SK-N-SH treated with all-trans-retinoic acid at 6 μM for 48 hours (cell line): ENCODE measurements at regions not wholly inside any gene's neighbourhood (a gene's known extent, or its start where the extent isn't known, plus 50 kb on each side); places are given as distances from the start of the nearest gene placed in this dataset.

ENCODE experiments used
- ATAC-seq: fragments of 200-7000 bp; cut with Tn5 transposase; 3 replicates; pipeline ENCODE4 v1.9.1; 2020; ENCODE audit warnings: mild to moderate bottlenecking, moderate library complexity
- ARNTL ChIP-seq: fragments of 450-650 bp; formaldehyde crosslinking; IDR thresholded peaks from 2 replicates; pipeline ENCODE4 v1.5.0; 2020; ENCODE audit warnings: low read depth, mild to moderate bottlenecking, moderate library complexity, borderline replicate concordance
- BACH2 ChIP-seq: fragments of 250-450 bp; sonication (Bioruptor Pico); IDR thresholded peaks from 2 replicates; pipeline ENCODE4 v1.9.0; 2021; ENCODE audit warnings: mild to moderate bottlenecking, borderline replicate concordance
- CSDC2 ChIP-seq: fragments of 250-450 bp; sonication (Bioruptor Pico); IDR thresholded peaks from 2 replicates; pipeline ENCODE4 v1.5.0; 2020; ENCODE audit warnings: mild to moderate bottlenecking, moderate library complexity
- ESRRG ChIP-seq: fragments of 250-450 bp; sonication (Bioruptor Pico); IDR thresholded peaks from 2 replicates; pipeline ENCODE4 v1.6.1; 2021; ENCODE audit warnings: mild to moderate bottlenecking
- GLIS3 ChIP-seq: fragments of 250-450 bp; sonication (Bioruptor Pico); IDR thresholded peaks from 2 replicates; pipeline ENCODE4 v1.5.0; 2020; ENCODE audit warnings: mild to moderate bottlenecking, moderate library complexity
- OSR1 ChIP-seq: fragments of 250-450 bp; sonication (Bioruptor Pico); IDR thresholded peaks from 2 replicates; pipeline ENCODE4 v1.8.0; 2022; ENCODE audit warnings: moderate library complexity, mild to moderate bottlenecking, inconsistent platforms
- PPARA ChIP-seq: fragments of 250-450 bp; sonication (Bioruptor Pico); IDR thresholded peaks from 2 replicates; pipeline ENCODE4 v1.5.0; 2020; ENCODE audit warnings: mild to moderate bottlenecking, borderline replicate concordance
- RARB ChIP-seq: fragments of 250-450 bp; sonication (Bioruptor Pico); IDR thresholded peaks from 2 replicates; pipeline ENCODE4 v1.8.0; 2021; ENCODE audit warnings: mild to moderate bottlenecking, moderate library complexity
- SNAI2 ChIP-seq: fragments of 250-450 bp; sonication (Bioruptor Pico); IDR thresholded peaks from 2 replicates; pipeline ENCODE4 v1.5.0; 2020; ENCODE audit warnings: mild to moderate bottlenecking, moderate library complexity
- TCF4 ChIP-seq: fragments of 250-450 bp; sonication (Bioruptor Pico); IDR thresholded peaks from 2 replicates; pipeline ENCODE4 v1.8.0; 2021; ENCODE audit warnings: mild to moderate bottlenecking, moderate library complexity, borderline replicate concordance
- TOX ChIP-seq: fragments of 250-450 bp; sonication (Bioruptor Pico); IDR thresholded peaks from 2 replicates; pipeline ENCODE4 v1.8.0; 2021; ENCODE audit warnings: mild to moderate bottlenecking, moderate library complexity, borderline replicate concordance
- ZC3H10 ChIP-seq: fragments of 250-450 bp; sonication (Bioruptor Pico); IDR thresholded peaks from 2 replicates; pipeline ENCODE4 v1.5.1; 2021; ENCODE audit warnings: mild to moderate bottlenecking, moderate library complexity
- ZFP3 ChIP-seq: fragments of 250-450 bp; sonication (Bioruptor Pico); IDR thresholded peaks from 2 replicates; pipeline ENCODE4 v1.5.0; 2020; ENCODE audit warnings: mild to moderate bottlenecking, moderate library complexity
- ZFP30 ChIP-seq: fragments of 450-650 bp; formaldehyde crosslinking; IDR thresholded peaks from 2 replicates; pipeline ENCODE4 v1.5.0; 2022; ENCODE audit warnings: mild to moderate bottlenecking, moderate library complexity
- ZNF565 ChIP-seq: fragments of 450-650 bp; formaldehyde crosslinking; conservative IDR thresholded peaks from 2 replicates; pipeline ENCODE4 v1.5.0; 2020; ENCODE audit warnings: low read depth, mild to moderate bottlenecking, moderate library complexity
- ZNF70 ChIP-seq: fragments of 450-650 bp; formaldehyde crosslinking; IDR thresholded peaks from 2 replicates; pipeline ENCODE4 v1.5.0; 2020; ENCODE audit warnings: mild to moderate bottlenecking, moderate library complexity
- ZNF8 ChIP-seq: fragments of 450-650 bp; formaldehyde crosslinking; IDR thresholded peaks from 2 replicates; pipeline ENCODE4 v1.5.0; 2020; ENCODE audit warnings: mild to moderate bottlenecking, moderate library complexity
- TF ChIP-seq, protein P1 (sequence below): fragments of 250-450 bp; sonication (Bioruptor Pico); IDR thresholded peaks from 2 replicates; pipeline ENCODE4 v1.5.0; 2020; ENCODE audit warnings: mild to moderate bottlenecking, moderate library complexity
- TF ChIP-seq, protein P2 (sequence below): fragments of 250-450 bp; sonication (Bioruptor Pico); IDR thresholded peaks from 2 replicates; pipeline ENCODE4 v1.5.1; 2021; ENCODE audit warnings: mild to moderate bottlenecking, moderate library complexity
- TF ChIP-seq, protein P3 (sequence below): fragments of 250-450 bp; sonication (Bioruptor Pico); IDR thresholded peaks from 2 replicates; pipeline ENCODE4 v1.8.0; 2021; ENCODE audit warnings: low read depth, mild to moderate bottlenecking, moderate library complexity, borderline replicate concordance
- TF ChIP-seq, protein P4 (sequence below): fragments of 250-450 bp; sonication (Bioruptor Pico); IDR thresholded peaks from 2 replicates; pipeline ENCODE4 v1.8.0; 2020; ENCODE audit warnings: mild to moderate bottlenecking, moderate library complexity, borderline replicate concordance

DNA sequence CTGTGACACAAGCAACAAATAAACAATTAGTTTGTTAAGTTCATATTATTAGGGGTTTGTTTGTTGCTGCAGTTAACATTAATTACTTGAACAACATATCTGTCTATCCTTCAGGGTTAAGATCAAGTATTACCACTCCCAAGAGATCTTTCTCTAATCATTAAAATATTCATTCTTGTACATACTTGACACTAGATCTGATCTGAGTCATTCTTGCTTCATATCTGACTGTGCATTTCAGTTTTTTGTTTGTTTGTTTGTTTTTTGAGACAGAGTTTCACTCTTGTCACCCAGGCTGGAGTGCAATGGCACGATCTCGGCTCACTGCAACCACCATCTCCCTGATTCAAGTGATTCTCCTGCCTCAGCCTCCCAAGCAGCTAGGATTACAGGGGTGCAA lies 613.3 kb upstream of the PLXNA2 start:
- no peak for ATAC-seq
- TF ChIP-seq GLIS3 (CRISPR knock-in tag) (no peak), ZFP30 (CRISPR knock-in tag) (no peak), SNAI2 (CRISPR knock-in tag) (no peak), ZC3H10 (CRISPR knock-in tag) (no peak), TOX (CRISPR knock-in tag) (no peak), ZNF70 (CRISPR knock-in tag) (no peak), ZFP3 (CRISPR knock-in tag) (no peak), OSR1 (CRISPR knock-in tag) (no peak), RARB (CRISPR knock-in tag) (no peak), ESRRG (no peak), ZNF565 (CRISPR knock-in tag) (no peak), PPARA (CRISPR knock-in tag) (no peak), BACH2 (CRISPR knock-in tag) (no peak), ARNTL (CRISPR knock-in tag) (no peak)
- TF ChIP-seq, protein P1, sequence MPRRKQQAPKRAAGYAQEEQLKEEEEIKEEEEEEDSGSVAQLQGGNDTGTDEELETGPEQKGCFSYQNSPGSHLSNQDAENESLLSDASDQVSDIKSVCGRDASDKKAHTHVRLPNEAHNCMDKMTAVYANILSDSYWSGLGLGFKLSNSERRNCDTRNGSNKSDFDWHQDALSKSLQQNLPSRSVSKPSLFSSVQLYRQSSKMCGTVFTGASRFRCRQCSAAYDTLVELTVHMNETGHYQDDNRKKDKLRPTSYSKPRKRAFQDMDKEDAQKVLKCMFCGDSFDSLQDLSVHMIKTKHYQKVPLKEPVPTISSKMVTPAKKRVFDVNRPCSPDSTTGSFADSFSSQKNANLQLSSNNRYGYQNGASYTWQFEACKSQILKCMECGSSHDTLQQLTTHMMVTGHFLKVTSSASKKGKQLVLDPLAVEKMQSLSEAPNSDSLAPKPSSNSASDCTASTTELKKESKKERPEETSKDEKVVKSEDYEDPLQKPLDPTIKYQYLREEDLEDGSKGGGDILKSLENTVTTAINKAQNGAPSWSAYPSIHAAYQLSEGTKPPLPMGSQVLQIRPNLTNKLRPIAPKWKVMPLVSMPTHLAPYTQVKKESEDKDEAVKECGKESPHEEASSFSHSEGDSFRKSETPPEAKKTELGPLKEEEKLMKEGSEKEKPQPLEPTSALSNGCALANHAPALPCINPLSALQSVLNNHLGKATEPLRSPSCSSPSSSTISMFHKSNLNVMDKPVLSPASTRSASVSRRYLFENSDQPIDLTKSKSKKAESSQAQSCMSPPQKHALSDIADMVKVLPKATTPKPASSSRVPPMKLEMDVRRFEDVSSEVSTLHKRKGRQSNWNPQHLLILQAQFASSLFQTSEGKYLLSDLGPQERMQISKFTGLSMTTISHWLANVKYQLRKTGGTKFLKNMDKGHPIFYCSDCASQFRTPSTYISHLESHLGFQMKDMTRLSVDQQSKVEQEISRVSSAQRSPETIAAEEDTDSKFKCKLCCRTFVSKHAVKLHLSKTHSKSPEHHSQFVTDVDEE (CRISPR knock-in tag), result no peak
- TF ChIP-seq, protein P2, sequence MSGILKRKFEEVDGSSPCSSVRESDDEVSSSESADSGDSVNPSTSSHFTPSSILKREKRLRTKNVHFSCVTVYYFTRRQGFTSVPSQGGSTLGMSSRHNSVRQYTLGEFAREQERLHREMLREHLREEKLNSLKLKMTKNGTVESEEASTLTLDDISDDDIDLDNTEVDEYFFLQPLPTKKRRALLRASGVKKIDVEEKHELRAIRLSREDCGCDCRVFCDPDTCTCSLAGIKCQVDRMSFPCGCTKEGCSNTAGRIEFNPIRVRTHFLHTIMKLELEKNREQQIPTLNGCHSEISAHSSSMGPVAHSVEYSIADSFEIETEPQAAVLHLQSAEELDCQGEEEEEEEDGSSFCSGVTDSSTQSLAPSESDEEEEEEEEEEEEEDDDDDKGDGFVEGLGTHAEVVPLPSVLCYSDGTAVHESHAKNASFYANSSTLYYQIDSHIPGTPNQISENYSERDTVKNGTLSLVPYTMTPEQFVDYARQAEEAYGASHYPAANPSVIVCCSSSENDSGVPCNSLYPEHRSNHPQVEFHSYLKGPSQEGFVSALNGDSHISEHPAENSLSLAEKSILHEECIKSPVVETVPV (CRISPR knock-in tag), result no peak
- TF ChIP-seq, protein P3, sequence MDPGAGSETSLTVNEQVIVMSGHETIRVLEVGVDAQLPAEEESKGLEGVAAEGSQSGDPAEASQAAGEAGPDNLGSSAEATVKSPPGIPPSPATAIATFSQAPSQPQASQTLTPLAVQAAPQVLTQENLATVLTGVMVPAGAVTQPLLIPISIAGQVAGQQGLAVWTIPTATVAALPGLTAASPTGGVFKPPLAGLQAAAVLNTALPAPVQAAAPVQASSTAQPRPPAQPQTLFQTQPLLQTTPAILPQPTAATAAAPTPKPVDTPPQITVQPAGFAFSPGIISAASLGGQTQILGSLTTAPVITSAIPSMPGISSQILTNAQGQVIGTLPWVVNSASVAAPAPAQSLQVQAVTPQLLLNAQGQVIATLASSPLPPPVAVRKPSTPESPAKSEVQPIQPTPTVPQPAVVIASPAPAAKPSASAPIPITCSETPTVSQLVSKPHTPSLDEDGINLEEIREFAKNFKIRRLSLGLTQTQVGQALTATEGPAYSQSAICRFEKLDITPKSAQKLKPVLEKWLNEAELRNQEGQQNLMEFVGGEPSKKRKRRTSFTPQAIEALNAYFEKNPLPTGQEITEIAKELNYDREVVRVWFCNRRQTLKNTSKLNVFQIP, result no peak

DNA sequence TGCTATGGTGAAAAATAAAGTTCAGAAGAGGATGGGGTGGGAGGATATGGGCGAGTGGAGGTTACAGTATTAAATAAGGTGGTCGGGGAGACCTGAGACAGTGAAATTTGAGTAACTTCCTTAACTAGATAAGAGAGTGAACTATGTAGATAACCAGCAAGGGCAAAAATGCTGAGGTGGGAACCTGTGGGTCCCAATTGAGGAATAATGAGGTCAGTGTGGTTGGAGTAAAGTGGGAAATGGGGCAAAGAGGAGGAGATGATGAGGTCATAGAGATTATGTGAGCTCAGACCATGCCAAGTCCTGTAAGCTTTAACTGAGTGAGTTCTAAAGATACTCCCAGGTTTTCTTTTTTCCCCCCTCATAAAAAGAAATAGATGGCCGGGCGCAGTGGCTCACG lies 614.6 kb upstream of the PLXNA2 start:
- ATAC-seq, result no peak
- TF ChIP-seq SNAI2 (CRISPR knock-in tag) (no peak), ZNF8 (CRISPR knock-in tag) (no peak)

DNA sequence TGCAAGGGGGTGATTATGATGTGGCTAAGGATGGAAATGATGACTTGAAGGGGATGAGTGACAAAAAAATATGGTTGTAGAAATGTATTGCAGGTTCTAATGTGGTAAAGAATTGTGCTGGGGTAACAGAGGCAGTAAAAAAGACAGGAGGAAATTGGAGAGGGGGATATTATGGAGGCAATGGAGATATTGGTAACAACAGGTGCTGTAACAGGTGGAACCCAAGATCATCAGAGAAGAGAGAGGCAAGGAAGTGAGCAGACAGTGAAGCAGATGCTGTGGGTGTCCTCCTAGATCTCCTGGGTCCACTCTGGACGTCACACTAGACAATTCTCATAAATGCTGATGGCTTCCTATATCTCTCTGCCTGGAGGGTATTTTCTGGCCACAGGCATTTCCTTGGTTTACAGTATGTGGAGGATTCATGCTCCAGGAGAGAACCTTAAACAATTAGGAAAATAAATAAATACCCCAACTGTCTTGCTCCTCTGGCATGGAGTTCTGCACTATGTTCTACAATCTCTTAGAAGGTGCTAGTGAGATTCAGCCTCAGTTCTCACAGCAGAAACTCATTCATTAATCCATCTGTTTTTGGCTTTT lies 620.3 kb upstream of the PLXNA2 start:
- no peak for ATAC-seq
- no peak for TF ChIP-seq GLIS3 (CRISPR knock-in tag)
- TF ChIP-seq ZNF8 (CRISPR knock-in tag), result no peak
- TF ChIP-seq ZFP3 (CRISPR knock-in tag), result no peak
- TF ChIP-seq, protein P3, result no peak
- no peak for TF ChIP-seq ZC3H10 (CRISPR knock-in tag)
- TF ChIP-seq RARB (CRISPR knock-in tag), result no peak

DNA sequence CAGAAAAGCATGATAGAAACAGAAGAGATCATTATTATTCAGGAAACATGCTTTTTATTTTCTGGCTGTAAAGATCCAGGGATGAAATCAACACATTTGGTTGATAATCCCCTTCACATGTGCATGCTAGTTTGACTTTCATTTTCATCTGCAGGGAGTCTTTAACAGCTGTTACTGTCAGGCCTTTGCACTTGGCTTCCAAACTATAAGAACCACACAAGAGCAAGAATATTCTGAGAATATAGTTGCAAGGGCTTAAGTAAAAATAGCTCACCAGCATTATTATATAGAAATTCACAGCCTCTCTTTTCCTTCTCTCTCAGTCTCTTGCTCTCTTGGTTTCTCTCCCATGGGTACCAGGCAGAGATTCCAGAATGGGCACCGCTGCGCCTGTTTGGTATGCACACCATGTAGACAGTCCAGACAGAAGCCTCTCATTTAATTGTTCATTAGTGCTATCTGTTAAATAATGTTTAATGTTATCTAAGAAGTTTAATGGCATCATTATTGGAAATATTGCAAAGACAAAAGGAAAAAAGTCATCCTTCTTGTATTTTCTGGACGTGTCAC lies 622.3 kb upstream of the PLXNA2 start:
- ATAC-seq, result no peak
- TF ChIP-seq ZC3H10 (CRISPR knock-in tag), result no peak
- TF ChIP-seq ZNF8 (CRISPR knock-in tag), result no peak
- TF ChIP-seq PPARA (CRISPR knock-in tag), result no peak
- TF ChIP-seq ZNF70 (CRISPR knock-in tag), result no peak
- TF ChIP-seq, all 23 proteins: peak for 0

DNA sequence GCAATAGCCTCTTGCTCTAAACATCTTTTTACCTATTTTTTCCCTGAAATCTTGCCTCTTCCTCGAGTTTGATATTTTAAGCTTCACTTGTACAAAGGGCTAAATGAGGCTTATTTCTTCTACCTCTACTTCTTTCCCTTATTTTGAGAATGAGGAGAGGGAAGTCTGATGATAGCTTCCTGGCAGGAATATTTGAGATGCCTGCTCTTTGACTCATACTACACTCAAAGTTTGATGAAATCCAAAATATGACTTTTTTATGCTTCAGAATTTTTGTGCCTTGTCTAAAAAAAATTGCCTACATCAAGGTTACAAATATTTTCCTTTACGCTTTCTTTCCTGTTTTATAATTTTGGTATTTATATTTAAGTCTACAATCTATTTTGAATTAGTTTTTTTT lies 624.4 kb upstream of the PLXNA2 start:
- ATAC-seq, result peak; percentile 68; the same call in 2 of the 3 replicates
- no peak for TF ChIP-seq ZNF70 (CRISPR knock-in tag)
- no peak for TF ChIP-seq PPARA (CRISPR knock-in tag)
- TF ChIP-seq CSDC2, result no peak
- TF ChIP-seq TCF4 (CRISPR knock-in tag), result no peak
- TF ChIP-seq BACH2 (CRISPR knock-in tag), result no peak
- TF ChIP-seq ARNTL (CRISPR knock-in tag), result no peak
- TF ChIP-seq, protein P4, sequence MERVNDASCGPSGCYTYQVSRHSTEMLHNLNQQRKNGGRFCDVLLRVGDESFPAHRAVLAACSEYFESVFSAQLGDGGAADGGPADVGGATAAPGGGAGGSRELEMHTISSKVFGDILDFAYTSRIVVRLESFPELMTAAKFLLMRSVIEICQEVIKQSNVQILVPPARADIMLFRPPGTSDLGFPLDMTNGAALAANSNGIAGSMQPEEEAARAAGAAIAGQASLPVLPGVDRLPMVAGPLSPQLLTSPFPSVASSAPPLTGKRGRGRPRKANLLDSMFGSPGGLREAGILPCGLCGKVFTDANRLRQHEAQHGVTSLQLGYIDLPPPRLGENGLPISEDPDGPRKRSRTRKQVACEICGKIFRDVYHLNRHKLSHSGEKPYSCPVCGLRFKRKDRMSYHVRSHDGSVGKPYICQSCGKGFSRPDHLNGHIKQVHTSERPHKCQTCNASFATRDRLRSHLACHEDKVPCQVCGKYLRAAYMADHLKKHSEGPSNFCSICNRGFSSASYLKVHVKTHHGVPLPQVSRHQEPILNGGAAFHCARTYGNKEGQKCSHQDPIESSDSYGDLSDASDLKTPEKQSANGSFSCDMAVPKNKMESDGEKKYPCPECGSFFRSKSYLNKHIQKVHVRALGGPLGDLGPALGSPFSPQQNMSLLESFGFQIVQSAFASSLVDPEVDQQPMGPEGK, result no peak
- no peak for TF ChIP-seq ESRRG
- TF ChIP-seq OSR1 (CRISPR knock-in tag), result no peak
- no peak for TF ChIP-seq RARB (CRISPR knock-in tag)
- TF ChIP-seq TOX (CRISPR knock-in tag), result no peak
- TF ChIP-seq, all 23 proteins: peak for 0
